ENCODE measurements at regions not wholly inside any gene's neighbourhood (a gene's known extent, or its start where the extent isn't known, plus 50 kb on each side); places are given as distances from the start of the nearest gene placed in this dataset.

- Histone ChIP-seq H2AFZ (ENCODE audit: low read depth, low read length) (no peak overlapping the region), H3K4me2 (ENCODE audit: low read length) (no peak overlapping the region), H3K36me3 (replicated peaks; ENCODE audit: low read depth, low read length) (no peaks in the 10 kb centered on the region), H3K9me3 (ENCODE audit: insufficient read depth, low read length) (no peaks in the 10 kb centered on the region), H3K27ac (ENCODE audit: low read length) (no peak overlapping the region), H3K79me2 (ENCODE audit: low read length) (no peaks in the 10 kb centered on the region), H3K9ac (ENCODE audit: low read length) (no peak overlapping the region), H4K20me1 (ENCODE audit: insufficient read depth, low read length) (no peaks in the 10 kb centered on the region), H3K27me3 (ENCODE audit: low read depth, low read length) (0 out of 2 replicates have a peak, but pooled peaks cover 9% of the 10 kb centered on the region), H3K4me3 (ENCODE audit: low read length) (no peak overlapping the region), H3K4me1 (ENCODE audit: low read length) (peaks cover 6% of the 10 kb centered on the region)
- TF ChIP-seq CTCF (IDR thresholded peaks at IDR 0.05; ENCODE audit: low read depth, low read length) (no peak), EZH2phosphoT487 (IDR thresholded peaks at IDR 0.05; ENCODE audit: low read depth) (no peak)
Measured at GRCh38 chr1:233459968-233460367, 132.4 kb downstream of the MAP3K21 start.

GRCh38 chr1:233460692-233461091 lies 133.2 kb downstream of the MAP3K21 start:
- H4K20me1 ChIP-seq (ENCODE audit: insufficient read depth, low read length) = no peaks in the 10 kb centered on the region
- no peaks in the 10 kb centered on the region for H3K79me2 ChIP-seq (ENCODE audit: low read length)
- H3K27me3 ChIP-seq (ENCODE audit: low read depth, low read length) = 0 out of 2 replicates have a peak, but pooled peaks cover 11% of the 10 kb centered on the region
- H3K4me3 ChIP-seq (ENCODE audit: low read length) = no peak overlapping the region
- H3K4me2 ChIP-seq (ENCODE audit: low read length) = no peak overlapping the region
- H3K36me3 ChIP-seq (replicated peaks; ENCODE audit: low read depth, low read length) = no peaks in the 10 kb centered on the region
- H3K9ac ChIP-seq (ENCODE audit: low read length) = no peak overlapping the region
- H2AFZ ChIP-seq (ENCODE audit: low read depth, low read length) = no peak overlapping the region
- H3K9me3 ChIP-seq (ENCODE audit: insufficient read depth, low read length) = no peaks in the 10 kb centered on the region
- peaks cover 6% of the 10 kb centered on the region for H3K4me1 ChIP-seq (ENCODE audit: low read length)
- TF ChIP-seq EZH2phosphoT487 (IDR thresholded peaks at IDR 0.05; ENCODE audit: low read depth) (no peak), CTCF (IDR thresholded peaks at IDR 0.05; ENCODE audit: low read depth, low read length) (no peak)
- no peak overlapping the region for H3K27ac ChIP-seq (ENCODE audit: low read length)

GRCh38 chr1:233461847-233462246 lies 134.3 kb downstream of the MAP3K21 start:
- no peak for TF ChIP-seq EZH2phosphoT487 (IDR thresholded peaks at IDR 0.05; ENCODE audit: low read depth)
- TF ChIP-seq CTCF (IDR thresholded peaks at IDR 0.05; ENCODE audit: low read depth, low read length) = no peak
- H2AFZ ChIP-seq (ENCODE audit: low read depth, low read length) = no peak overlapping the region
- H3K9ac ChIP-seq (ENCODE audit: low read length) = no peak overlapping the region
- H3K4me1 ChIP-seq (ENCODE audit: low read length) = peaks cover 6% of the 10 kb centered on the region
- no peak overlapping the region for H3K4me2 ChIP-seq (ENCODE audit: low read length)
- H4K20me1 ChIP-seq (ENCODE audit: insufficient read depth, low read length) = no peaks in the 10 kb centered on the region
- H3K79me2 ChIP-seq (ENCODE audit: low read length) = no peaks in the 10 kb centered on the region
- no peak overlapping the region for H3K27ac ChIP-seq (ENCODE audit: low read length)
- H3K27me3 ChIP-seq (ENCODE audit: low read depth, low read length) = 0 out of 2 replicates have a peak, but pooled peaks cover 11% of the 10 kb centered on the region
- no peaks in the 10 kb centered on the region for H3K9me3 ChIP-seq (ENCODE audit: insufficient read depth, low read length)
- no peak overlapping the region for H3K4me3 ChIP-seq (ENCODE audit: low read length)
- H3K36me3 ChIP-seq (replicated peaks; ENCODE audit: low read depth, low read length) = no peaks in the 10 kb centered on the region

GRCh38 chr1:233463333-233463732 lies 135.8 kb downstream of the MAP3K21 start:
- H3K79me2 ChIP-seq (ENCODE audit: low read length) = no peaks in the 10 kb centered on the region
- no peaks in the 10 kb centered on the region for H4K20me1 ChIP-seq (ENCODE audit: insufficient read depth, low read length)
- H3K36me3 ChIP-seq (replicated peaks; ENCODE audit: low read depth, low read length) = no peaks in the 10 kb centered on the region
- H3K27ac ChIP-seq (ENCODE audit: low read length) = no peak overlapping the region
- no peak overlapping the region for H3K4me2 ChIP-seq (ENCODE audit: low read length)
- H3K9me3 ChIP-seq (ENCODE audit: insufficient read depth, low read length) = no peaks in the 10 kb centered on the region
- peaks cover 6% of the 10 kb centered on the region for H3K4me1 ChIP-seq (ENCODE audit: low read length)
- no peak for TF ChIP-seq CTCF (IDR thresholded peaks at IDR 0.05; ENCODE audit: low read depth, low read length)
- H3K27me3 ChIP-seq (ENCODE audit: low read depth, low read length) = 0 out of 2 replicates have a peak, but pooled peaks cover 11% of the 10 kb centered on the region
- no peak overlapping the region for H3K9ac ChIP-seq (ENCODE audit: low read length)
- H2AFZ ChIP-seq (ENCODE audit: low read depth, low read length) = no peak overlapping the region
- no peak overlapping the region for H3K4me3 ChIP-seq (ENCODE audit: low read length)

Data from OCI-LY3 (cell line).